SIG-M5 treated with dmso at 0.1 percent for 504 hours (cell line): ENCODE measurements at regions not wholly inside any gene's neighbourhood (a gene's known extent, or its start where the extent isn't known, plus 50 kb on each side); places are given as distances from the start of the nearest gene placed in this dataset.
A peak's percentile ranks its signal among the peaks of the same experiment; 100 is the strongest.

Experiments
- DNase-seq: peaks from one replicate; lab custom pipeline; 2025; ENCODE audit not compliant: unreplicated experiment; lab: John Stamatoyannopoulos, UW

DNA sequence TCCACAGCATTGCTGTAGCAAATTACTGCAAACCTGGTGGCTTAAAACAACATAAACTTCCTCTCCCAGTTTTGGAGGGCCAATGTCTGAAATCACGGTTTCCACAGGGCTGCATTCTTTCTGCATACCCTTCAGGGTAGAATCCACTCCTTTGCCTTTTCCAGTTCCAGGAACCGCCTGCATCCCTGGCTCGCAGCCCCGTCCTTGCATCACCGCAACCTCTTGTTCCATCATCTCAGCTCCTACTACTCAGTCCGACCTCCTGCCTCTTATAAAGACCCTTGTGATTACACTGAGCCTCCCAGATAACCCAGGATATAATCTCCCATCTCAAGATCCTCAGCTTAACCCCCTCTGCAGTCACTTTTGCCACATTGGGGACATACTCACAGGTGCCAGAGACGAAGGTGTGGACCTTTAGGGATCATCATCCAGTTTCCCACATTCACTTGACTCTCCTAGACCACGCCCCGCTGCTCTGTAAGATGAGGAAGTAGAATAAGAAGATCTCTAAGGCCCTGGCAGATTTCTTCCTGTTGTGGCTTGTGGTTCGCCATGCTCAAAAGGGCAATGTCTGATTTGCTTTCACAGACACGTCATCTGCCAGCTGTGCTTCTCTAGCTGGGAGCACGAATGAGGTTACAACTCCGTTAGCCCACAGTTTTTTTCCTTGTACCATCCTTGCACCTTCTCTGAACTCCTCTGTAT, 103.6 kb upstream of the AGAP1 start:
- peak; percentile 58 for DNase-seq

DNA sequence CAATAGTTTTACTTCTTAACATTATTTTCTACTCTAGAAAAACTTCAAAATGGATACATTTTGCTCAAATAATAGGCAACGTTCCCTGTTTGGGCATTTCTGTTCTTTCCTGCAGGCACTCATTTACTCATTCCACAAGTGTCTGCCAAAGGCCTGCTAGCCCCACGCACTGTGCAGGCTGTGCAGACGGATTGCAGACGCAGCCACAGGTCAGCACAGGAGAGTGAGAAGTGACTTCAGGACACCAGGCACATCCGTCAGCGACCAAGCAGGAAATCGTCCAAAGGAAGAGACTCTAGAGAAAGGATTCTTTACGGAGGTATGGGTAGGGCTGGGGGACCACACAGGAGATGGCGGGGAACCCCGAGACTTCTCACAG, 103.0 kb upstream of the AGAP1 start:
- DNase-seq, result no peak

DNA sequence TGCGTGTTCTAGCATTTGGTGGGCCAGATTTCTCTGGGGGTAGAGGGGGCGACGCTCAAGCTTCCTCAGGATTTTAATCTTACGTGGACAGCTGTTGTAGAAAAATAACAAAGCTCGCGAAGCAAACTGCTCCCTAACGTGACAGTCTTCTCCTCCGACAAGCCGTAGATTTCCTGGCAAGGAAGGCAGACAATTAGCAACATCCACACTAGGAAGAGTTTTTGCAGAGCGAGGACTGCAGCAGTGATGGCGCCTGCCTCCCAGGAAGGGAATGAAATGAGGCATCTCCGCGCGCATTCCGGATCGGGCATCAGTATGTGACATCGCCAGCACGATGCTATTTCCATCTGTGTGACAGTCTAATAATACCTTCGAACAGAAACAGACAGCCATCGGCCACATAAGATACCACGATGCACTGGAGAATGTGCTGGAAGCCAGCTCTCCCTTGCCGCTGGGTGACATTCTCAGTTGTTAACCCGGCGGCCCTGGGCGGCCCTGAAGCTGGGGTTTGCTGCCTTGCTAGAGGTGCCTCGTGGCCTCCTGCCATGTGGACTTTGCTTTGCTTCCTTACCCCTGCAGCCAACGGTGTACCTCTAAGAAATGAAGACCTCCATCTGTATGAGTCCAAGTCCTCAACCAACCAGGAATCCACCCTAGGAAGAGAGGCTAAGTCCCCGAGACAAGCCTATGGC, 101.8 kb upstream of the AGAP1 start:
- DNase-seq, result no peak

DNA sequence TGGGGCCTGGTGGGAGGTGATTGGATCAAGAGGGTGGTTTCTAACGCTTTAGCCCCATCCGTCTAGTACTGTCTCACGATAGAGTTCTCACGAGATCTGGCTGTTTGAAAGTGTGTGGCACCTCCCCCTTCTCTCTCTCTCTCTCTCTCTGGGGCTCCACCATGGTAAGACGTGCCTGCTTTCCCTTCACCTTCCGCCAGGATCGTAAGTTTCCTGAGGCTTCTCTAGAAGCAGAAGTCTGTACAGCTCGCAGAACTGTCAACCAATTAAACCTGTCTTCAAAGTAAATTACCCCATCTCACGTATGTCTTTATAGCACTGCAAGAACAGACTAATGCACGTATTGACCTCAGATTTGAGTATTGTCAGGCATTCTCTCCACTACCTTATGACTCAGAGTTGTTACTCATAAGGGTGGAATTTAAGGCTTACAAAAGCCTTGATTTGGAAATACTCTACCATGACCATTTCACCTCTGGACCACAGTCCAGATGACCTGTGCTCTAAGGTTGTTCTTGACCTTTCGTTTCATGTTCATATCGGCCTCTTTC, 99.5 kb upstream of the AGAP1 start:
- no peak for DNase-seq

DNA sequence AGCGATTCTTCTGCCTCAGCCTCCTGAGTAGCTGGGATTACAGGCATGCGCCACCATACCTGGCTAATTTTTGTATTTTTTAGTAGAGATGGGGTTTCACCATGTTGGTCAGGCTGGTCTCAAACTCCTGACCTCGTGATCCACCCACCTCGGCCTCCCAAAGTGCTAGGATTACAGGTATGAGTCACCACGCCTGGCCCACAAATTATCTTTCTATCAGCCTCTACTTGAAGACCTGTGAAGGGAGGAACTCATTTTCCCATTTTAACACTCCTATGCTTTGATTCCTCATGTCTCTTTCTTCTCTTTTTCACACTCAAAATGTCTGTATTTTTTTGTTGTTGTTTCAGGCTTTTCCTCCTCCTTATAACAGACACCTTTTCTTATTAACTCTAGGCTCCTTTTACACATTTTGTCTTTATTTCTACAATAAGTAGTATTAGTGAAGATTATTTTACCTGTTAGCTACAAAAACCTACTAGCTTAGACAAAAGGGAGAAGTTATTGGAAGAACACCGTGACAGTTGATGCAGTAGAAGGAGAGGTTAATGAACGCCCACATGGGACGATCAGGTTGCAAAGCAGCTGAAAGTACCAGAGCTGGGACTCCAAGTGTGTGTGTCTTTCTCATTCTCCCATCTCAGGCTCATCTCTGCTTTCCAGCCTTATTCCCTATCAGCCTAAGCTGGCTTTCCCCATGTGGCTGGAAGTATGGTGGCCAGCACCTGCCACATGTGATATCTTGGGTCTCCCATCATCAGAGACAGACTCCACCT, 97.6 kb upstream of the AGAP1 start:
- no peak for DNase-seq

DNA sequence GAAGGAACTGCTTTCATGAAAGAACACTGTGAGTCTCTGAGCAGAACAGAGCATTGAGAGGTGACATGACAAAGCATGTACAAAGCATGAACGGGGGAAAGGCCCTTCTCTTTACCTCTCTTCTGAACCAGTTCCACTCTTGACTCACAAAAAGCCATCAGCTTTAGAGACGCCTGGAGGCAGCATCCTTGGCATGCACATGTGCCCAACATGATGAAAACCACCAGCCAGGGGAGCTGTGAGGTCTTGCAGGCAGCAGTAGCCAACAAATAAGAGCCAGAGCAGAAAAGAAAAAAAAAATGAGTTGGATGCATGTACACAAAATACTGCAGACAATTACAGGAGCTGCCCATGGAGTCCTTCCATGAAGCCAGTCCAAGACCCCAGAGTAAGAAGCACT, 95.5 kb upstream of the AGAP1 start:
- DNase-seq, result no peak

DNA sequence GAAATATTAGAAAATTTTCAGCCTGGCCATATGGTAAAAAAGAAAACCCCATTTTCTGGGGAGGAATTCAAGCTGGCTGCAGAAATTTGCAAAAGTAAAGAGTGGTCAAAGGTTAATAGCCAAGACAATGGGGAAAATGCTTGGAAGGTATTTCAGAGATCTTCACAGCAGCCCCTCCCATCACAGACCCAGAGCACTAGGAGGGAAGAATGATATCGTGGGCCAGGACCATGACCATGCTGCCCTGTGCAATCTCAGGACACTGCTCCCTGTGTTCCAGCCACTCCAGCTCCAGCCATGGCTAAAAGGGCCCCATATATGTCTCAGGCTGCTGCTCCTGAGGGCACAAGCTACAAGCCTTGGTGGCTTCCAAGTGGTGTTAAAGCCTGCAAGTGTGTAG, 93.9 kb upstream of the AGAP1 start:
- DNase-seq, result no peak

DNA sequence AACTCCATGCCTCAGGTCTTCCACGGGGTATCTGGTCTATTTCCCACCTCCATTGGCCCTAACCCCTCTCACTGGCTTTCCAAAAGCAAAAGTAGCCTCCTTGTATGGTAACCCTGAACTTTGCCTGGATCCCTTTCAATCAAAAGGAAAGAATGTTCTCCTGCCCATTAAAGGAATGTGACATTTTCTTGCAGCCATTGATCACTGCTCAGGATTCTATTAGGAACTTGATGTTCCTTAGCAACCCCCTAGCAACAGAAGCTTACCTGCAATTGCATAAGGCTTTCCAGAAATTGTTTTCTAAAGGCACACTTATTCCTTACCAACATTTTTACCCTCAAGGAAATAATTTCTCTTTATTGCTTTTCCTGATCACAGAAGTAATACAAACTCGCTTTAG, 91.4 kb upstream of the AGAP1 start:
- DNase-seq, result no peak

DNA sequence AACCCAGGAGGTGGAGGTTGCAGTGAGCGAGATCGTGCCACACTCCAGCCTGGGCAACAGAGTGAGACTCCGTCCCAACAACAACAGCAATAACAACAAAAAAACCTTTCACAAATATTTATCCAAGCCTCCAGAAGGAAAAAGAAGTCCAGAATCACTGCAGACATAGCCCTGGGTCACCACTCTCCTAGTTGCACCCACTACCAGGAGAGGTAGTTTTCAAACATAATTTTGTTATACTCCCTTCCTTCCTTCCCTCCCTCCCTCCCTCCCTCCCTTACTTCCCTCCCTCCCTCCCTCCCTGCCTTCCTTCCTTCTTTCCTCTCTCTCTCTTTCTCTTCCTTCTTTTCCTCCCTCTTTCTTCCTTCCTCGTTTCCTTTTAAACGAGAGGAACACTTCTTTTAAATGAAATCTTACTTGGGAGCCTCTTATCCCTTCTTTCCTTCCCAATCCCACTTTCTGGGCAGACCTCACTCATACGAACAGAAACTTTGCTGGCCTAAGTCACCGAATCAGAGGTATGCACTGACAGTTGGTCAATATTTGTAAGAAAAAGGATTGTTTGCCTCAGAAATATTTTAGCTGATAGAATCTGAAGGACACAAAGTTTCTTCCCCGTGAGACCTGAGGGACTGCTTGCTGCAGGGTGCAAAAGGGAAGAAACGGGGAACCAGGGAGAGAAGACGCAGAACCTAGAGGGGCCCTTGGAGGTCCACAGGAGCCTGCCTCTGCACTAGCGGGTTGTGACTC, 88.1 kb upstream of the AGAP1 start:
- no peak for DNase-seq

DNA sequence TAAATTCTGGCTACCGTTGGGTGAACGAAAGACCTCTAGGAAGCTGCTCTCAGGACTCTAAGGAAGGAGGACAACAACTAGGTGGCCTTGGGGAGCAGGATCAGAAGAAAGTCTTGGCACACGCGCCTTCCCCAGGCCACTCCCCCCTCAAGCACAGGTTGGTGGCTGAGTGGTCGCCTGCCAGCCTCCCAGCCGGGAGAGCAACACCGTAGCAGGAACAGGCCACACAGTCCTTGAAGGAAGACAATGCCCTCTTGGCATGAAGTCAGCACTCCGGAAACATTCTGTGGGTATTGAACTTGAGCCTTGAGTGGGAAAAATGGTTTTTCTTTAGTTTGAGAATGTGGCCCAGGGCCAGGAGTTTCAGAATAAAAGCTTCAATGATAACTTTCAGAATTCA, 87.4 kb upstream of the AGAP1 start:
- no peak for DNase-seq

DNA sequence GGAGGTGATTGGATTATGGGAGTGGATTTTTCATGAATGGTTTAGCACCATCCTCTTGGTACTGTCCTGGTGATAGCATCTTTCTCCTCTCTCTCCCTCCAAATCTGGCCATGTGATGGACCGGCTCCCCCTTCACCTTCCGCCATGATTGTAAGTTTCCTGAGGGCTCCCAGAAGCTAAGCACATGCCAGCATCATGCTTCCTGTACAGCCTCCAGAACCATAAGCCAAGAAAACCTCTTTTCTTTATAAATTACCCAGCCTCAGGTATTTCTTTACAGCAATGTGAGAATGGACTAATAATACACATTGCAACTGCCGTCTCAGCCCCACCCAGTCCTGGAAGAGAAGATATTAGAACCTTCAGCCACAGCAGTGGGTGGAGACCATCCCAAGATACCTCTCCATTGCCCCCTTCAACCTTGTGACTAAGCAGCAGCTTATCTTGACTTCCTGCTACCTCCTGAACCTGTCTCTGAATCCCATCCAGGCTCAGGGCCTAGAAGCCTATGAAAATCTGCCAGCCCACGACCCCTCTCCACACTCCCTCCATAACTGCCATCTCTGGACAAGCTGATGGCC, 81.8 kb upstream of the AGAP1 start:
- DNase-seq, result no peak

DNA sequence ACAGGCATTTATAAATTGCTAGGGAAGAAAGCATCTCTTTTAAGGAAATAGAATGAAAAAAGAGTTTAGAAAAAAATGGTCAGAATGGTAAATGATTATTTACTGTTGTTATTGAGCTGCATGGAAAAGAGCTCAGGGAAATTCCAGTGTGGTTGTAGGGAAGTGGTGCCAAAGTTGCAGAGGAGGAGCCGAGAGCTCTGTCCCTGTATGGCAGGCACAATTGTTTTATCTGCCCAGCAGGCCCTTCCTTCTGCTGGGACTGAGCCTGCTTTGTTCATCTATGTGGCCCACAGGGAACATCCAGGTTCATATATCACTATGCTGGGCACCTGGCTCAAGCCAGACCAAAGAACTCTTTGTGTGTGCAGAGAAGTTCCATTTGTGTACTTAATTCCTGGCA, 80.8 kb upstream of the AGAP1 start:
- DNase-seq, result no peak

DNA sequence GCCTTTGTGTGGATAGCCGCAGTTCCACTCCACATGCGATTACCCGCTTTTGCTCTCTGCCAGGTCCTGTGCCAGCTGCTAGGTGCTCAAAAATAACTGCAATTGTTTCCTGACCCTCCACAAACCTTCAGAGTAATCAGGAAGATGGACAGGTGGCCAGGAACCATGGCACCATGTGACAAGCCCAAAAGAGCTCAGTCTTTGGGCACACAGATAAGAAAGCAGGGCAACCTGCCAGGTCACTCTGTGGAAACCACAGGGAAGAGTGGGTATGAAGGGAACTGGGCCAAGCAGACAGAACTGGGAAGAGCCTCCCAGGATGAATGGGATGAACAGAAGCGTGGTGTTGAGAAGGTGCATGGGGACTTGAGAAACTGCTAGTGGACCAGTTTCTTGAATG, 79.4 kb upstream of the AGAP1 start:
- no peak for DNase-seq

DNA sequence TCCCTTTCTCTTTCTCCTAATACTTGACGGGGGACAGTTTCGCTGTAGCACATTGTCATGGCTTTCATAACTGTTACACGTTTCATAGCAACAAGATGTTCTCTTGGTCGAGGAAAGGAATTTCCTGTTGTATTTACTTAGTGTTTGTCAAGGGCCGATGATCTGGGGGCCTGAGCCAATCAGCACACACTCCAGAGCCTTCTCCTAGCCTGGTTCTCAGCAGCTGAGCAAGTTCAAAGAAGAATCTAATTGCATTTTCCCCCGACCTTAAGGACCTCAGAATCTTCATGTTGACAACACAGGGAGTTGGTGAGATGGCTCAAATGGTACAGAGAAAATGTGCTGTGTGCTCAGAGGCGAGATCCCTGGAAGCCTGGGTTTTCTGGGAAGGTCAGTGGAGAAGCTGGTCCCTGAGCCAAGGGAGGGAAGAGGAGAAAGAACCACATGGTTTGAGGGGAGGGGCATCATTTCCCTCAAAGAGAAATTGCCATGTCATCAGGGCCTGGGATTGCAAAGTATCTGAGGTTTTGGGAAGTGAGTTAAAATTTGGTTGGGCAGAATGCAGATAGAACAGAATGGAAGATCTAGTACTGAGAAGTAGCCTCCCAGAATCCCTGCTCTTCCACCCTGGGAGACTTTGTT, 76.9 kb upstream of the AGAP1 start:
- DNase-seq, result no peak

DNA sequence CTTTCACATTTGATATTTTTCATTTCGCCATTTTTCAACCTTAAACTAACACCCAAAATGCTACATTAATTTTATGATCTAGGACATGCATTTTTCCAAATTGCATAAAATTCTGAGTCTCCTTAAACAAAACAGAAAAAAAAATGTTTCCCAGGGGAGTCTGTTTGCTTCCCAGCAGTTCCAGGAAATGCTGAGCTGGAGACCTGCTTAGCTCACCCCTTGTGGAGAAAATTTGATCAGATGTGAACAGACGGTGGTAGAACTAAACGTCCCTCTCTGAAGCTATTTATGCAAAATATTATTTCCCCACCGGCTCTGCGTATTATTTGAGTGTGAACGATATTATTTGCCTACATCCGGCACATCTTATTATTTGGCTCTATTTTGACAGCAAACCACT, 74.9 kb upstream of the AGAP1 start:
- no peak for DNase-seq

DNA sequence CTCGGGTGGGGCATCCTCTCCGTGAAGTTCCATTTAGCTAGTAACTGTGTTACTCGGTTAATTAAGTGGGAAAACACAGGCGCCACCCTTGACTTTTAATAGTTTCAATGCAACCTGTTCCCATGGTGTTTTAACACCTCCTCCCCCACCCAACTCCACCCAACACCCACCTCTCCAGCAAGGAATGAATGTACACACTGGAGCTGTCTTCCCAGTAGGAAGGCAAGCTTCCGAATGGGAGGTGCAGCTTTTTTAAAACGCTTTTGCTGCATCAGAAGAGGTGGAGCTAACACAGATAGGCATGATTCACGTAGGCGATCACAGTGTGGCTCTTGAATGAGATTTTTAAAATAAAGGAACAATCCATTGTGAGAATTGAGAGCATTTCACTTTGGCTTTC, 73.8 kb upstream of the AGAP1 start:
- no peak for DNase-seq

DNA sequence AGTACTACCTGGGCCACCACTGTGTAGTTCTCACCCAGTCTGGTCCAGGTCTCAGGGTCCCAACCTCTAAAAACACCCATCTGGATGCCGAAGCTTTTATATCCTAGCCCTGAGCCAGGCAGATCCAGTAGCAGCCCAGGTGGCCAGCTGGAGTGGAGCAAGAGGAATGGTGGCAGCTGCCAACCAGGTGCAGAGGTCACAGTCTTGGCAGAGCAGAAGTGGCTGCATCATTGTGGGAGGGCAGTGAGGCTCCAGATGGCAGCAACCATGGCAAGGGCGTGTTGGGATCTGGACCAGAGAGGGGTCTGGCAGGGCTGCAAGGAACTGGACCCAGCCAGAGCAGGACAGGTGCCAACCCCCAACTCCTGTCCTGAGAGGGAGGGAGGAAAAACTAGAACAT, 72.2 kb upstream of the AGAP1 start:
- no peak for DNase-seq

DNA sequence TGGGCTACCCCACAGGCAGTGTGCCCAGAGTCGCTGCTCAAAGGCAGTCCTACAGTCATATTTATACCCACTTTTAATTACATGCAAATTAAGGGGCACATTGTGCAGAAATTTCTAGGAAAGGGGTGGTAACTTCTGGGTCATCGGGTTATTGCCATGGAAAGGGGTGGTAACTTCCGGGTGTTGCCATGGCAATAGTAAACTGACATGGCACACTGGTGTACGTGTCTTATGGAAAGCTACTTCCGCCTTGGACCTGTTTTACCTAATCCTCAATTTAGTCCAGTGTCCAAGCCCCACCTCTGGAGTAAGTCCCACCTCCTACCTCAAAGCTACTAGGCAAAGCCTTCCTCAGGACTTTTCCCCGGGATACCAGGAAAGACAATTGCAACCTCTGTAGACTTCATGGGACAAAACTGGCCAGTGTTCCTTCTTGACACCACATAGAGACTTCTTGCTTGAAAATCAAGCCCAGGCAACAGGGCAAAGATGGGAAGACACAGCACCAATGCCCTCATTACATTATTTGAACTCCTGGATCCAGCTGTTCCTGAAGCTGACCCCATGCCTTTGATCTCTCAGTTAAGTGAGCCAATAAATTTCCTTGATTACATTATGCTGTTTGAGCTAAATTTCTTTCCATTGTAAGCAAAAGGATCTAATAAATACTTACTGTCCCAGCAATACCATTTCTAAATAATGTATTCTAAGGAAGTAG, 63.3 kb upstream of the AGAP1 start:
- no peak for DNase-seq

DNA sequence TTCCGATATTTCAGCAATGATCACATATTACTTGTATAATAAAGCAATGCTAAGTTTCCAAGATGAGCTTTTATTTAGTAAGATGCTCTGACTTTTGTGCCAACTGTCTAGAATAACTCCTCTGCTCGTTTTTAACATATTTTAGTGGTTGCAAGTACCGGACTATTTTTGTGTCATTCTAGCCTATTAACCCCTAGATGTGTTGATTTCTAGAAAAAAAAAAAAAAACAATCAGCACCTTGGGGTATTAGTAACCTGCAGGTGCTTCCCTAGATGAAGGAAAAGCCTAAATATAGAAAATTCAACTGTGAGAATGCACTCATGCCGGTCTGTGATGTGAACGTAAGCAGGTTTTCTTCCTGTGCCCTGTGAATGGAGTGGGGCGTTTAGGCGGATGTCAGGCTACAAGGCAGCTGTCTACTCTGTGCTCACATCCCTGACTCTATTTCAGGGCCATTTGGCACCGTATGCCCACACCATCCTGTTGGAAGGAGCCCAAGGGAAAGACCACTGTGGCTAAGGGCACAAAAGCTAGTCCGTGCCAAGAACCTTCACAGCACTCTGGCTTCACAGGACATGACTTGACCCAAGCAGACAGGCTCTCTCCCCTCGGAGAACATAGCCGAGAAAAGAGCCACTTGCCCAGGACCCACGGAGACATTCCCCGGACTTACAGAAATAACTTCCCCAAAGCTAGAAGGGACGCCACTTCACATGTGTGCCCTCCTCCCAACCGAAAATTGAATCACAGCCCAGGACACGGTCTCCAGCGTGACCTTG, 60.9 kb upstream of the AGAP1 start:
- DNase-seq, result no peak
